SK-N-SH (cell line): ENCODE measurements at regions not wholly inside any gene's neighbourhood (a gene's known extent, or its start where the extent isn't known, plus 50 kb on each side); places are given as distances from the start of the nearest gene placed in this dataset.

ENCODE experiments used
- CTCF ChIA-PET: fragments of 300-600, 350-600 bp; formaldehyde crosslinking; extraction: SDS; loops from one replicate; lab custom pipeline; 2021; lab: Yijun Ruan, JAX
- POLR2A ChIA-PET: fragments of 350-600 bp; sonication (Branson Sonifier 250); formaldehyde crosslinking; extraction: SDS; loops from one replicate; lab custom pipeline; 2020; ENCODE audit warnings: antibody characterized with exemption, inconsistent platforms; lab: Yijun Ruan, JAX
- DNase-seq: peaks from one replicate; pipeline ENCODE4 v3.0.0; 2012
- H2AFZ ChIP-seq: fragments of 200-600 bp; sonication (generic); 2 replicates; pipeline ENCODE4 v1.8.1; 2016; ENCODE audit warnings: antibody characterized with exemption, mild to moderate bottlenecking, low read depth
- H3F3A ChIP-seq: fragments of 200-600 bp; sonication (generic); replicated peaks from 2 replicates; pipeline ENCODE3; 2016; ENCODE audit warnings: antibody characterized with exemption, mild to moderate bottlenecking; ENCODE audit not compliant: insufficient read depth
- H3K27ac ChIP-seq, 2 experiments: fragments of 200-500 bp in 1 of 2; fragments of 200-600 bp in 1 of 2; sonication (Bioruptor generic) in 1 of 2; sonication (generic), shearing (Covaris generic) in 1 of 2; 2 replicates each; pipeline versions ENCODE4 v1.5.1 to v1.6.1; 2014 to 2016; ENCODE audit warnings: low read depth in 2 of 2, inconsistent platforms in 1 of 2, low read length in 1 of 2, mild to moderate bottlenecking in 1 of 2, mixed read lengths in 1 of 2
- H3K27me3 ChIP-seq: fragments of 200-600 bp; sonication (generic), shearing (Covaris generic); 2 replicates; pipeline ENCODE4 v1.6.1; 2016; ENCODE audit warnings: mixed run types; ENCODE audit not compliant: insufficient read depth
- H3K36me3 ChIP-seq, 2 experiments: fragments of 200-500 bp in 1 of 2; fragments of 200-600 bp in 1 of 2; sonication (Bioruptor generic) in 1 of 2; sonication (generic) in 1 of 2; replicated peaks in 1 of 2; 2 replicates each; pipeline versions ENCODE3 to v1.5.1; 2014 to 2016; ENCODE audit warnings: low read length in 1 of 2, mild to moderate bottlenecking in 1 of 2; ENCODE audit not compliant: insufficient read depth in 2 of 2, control insufficient read depth in 1 of 2
- H3K4me1 ChIP-seq, 2 experiments: fragments of 200-500 bp in 1 of 2; fragments of 200-600 bp in 1 of 2; sonication (Bioruptor generic) in 1 of 2; sonication (generic), shearing (Covaris generic) in 1 of 2; 2 replicates each; pipeline versions ENCODE4 v1.5.1 to v1.6.1; 2014 to 2016; ENCODE audit warnings: low read depth in 1 of 2, low read length in 1 of 2, mixed run types in 1 of 2; ENCODE audit not compliant: insufficient read depth in 2 of 2, control insufficient read depth in 1 of 2
- H3K4me2 ChIP-seq: fragments of 200-600 bp; sonication (generic), shearing (Covaris generic); 2 replicates; pipeline ENCODE4 v1.6.1; 2017; ENCODE audit warnings: mixed run types
- H3K4me3 ChIP-seq, 2 experiments: fragments of 200-500 bp in 1 of 2; fragments of 200-600 bp in 1 of 2; sonication (Bioruptor generic) in 1 of 2; sonication (generic), shearing (Covaris generic) in 1 of 2; 2 replicates each; pipeline versions ENCODE4 v1.5.1 to v1.8.1; 2014 to 2016; ENCODE audit warnings: low read depth in 2 of 2, inconsistent platforms in 1 of 2, low read length in 1 of 2, mild to moderate bottlenecking in 1 of 2, mixed read lengths in 1 of 2, moderate library complexity in 1 of 2
- H3K79me2 ChIP-seq: fragments of 200-600 bp; sonication (generic); 2 replicates; pipeline ENCODE4 v1.8.1; 2017; ENCODE audit warnings: mild to moderate bottlenecking; ENCODE audit not compliant: insufficient read depth
- H3K9ac ChIP-seq: fragments of 200-600 bp; sonication (generic); 2 replicates; pipeline ENCODE4 v1.6.1; 2017; ENCODE audit warnings: mixed run types
- H3K9me2 ChIP-seq: fragments of 200-600 bp; sonication (generic); 2 replicates; pipeline ENCODE4 v1.6.1; 2017; ENCODE audit warnings: mixed run types
- H3K9me3 ChIP-seq: fragments of 200-600 bp; sonication (generic); 2 replicates; pipeline ENCODE4 v1.6.1; 2017; ENCODE audit warnings: mixed run types, mild to moderate bottlenecking, moderate library complexity
- H4K20me1 ChIP-seq: fragments of 200-600 bp; sonication (generic); 2 replicates; pipeline ENCODE4 v1.6.1; 2017; ENCODE audit warnings: mild to moderate bottlenecking, mixed run types; ENCODE audit not compliant: insufficient read depth
- CHD2 ChIP-seq: fragments of 150-350 bp; IDR thresholded peaks from 2 replicates; pipeline ENCODE4 v1.6.1; 2018; ENCODE audit warnings: low read length; ENCODE audit not compliant: partially characterized antibody
- CTCF ChIP-seq: fragments of 200-600 bp; sonication (generic); IDR thresholded peaks from 2 replicates; pipeline ENCODE4 v1.6.1; 2017; ENCODE audit warnings: antibody characterized with exemption, mild to moderate bottlenecking, moderate library complexity
- ELF1 ChIP-seq: IDR thresholded peaks from 2 replicates; pipeline ENCODE4 v1.4.0; 2012
- FOSL2 ChIP-seq: IDR thresholded peaks from 2 replicates; pipeline ENCODE4 v1.4.0; 2012; ENCODE audit warnings: low read depth, mild to moderate bottlenecking, moderate library complexity, borderline replicate concordance
- FOXM1 ChIP-seq: IDR thresholded peaks from 2 replicates; pipeline ENCODE4 v1.4.0; 2012; ENCODE audit warnings: low read depth, mild to moderate bottlenecking
- GABPA ChIP-seq: IDR thresholded peaks from 2 replicates; pipeline ENCODE4 v1.4.0; 2012; ENCODE audit warnings: low read depth, mild to moderate bottlenecking
- GATA2 ChIP-seq: sonication (generic); formaldehyde crosslinking; IDR thresholded peaks from 2 replicates; pipeline ENCODE4 v1.5.0; 2020; ENCODE audit warnings: mild to moderate bottlenecking, missing genetic modification reagents
- IRF3 ChIP-seq: fragments of 150-350 bp; IDR thresholded peaks from 2 replicates; pipeline ENCODE4 v1.6.1; 2016; ENCODE audit warnings: mild to moderate bottlenecking, low read depth, low read length
- JUND ChIP-seq: IDR thresholded peaks from 2 replicates; pipeline ENCODE4 v1.4.0; 2012
- MAX ChIP-seq: IDR thresholded peaks from 2 replicates; pipeline ENCODE4 v1.4.0; 2012; ENCODE audit warnings: low read depth
- MEF2A ChIP-seq: IDR thresholded peaks from 2 replicates; pipeline ENCODE4 v1.4.0; 2012; ENCODE audit warnings: low read depth, borderline replicate concordance
- NRF1 ChIP-seq: IDR thresholded peaks from 2 replicates; pipeline ENCODE4 v1.6.1; 2012; ENCODE audit warnings: low read depth, mild to moderate bottlenecking, low read length
- PBX3 ChIP-seq: IDR thresholded peaks from 2 replicates; pipeline ENCODE4; 2012
- POLR2AphosphoS5 ChIP-seq: IDR thresholded peaks from 2 replicates; pipeline ENCODE4 v1.6.1; 2012; ENCODE audit warnings: low read depth, low read length
- RAD21 ChIP-seq: IDR thresholded peaks from 2 replicates; pipeline ENCODE4 v1.6.1; 2012; ENCODE audit warnings: mild to moderate bottlenecking, low read length
- RCOR1 ChIP-seq: fragments of 150-350 bp; IDR thresholded peaks from 2 replicates; pipeline ENCODE4 v1.6.1; 2017; ENCODE audit warnings: antibody characterized with exemption, low read length
- RFX5 ChIP-seq: IDR thresholded peaks from 2 replicates; pipeline ENCODE4 v1.6.1; 2012; ENCODE audit warnings: mild to moderate bottlenecking, improper control_type of control experiment, low read length
- SIN3A ChIP-seq: IDR thresholded peaks from 2 replicates; pipeline ENCODE4 v1.6.1; 2012; ENCODE audit warnings: low read depth, mild to moderate bottlenecking, low read length, moderate library complexity, borderline replicate concordance
- SMC3 ChIP-seq: IDR thresholded peaks from 2 replicates; pipeline ENCODE4 v1.6.1; 2012; ENCODE audit warnings: low read depth, low read length, improper control_type of control experiment
- TCF12 ChIP-seq: IDR thresholded peaks from 2 replicates; pipeline ENCODE4 v1.4.0; 2012
- TEAD4 ChIP-seq: IDR thresholded peaks from 2 replicates; pipeline ENCODE4 v1.4.0; 2012; ENCODE audit warnings: mild to moderate bottlenecking, borderline replicate concordance; ENCODE audit not compliant: insufficient read depth
- USF1 ChIP-seq: IDR thresholded peaks from 2 replicates; pipeline ENCODE4 v1.4.0; 2012; ENCODE audit warnings: low read depth, borderline replicate concordance
- ZBTB33 ChIP-seq: IDR thresholded peaks from 2 replicates; pipeline ENCODE4 v1.4.0; 2012; ENCODE audit warnings: low read depth, borderline replicate concordance
- WGBS: methylation state at CpG from one replicate; pipeline ENCODE4 v1.1.6; 2017; ENCODE audit warnings: low lambda C conversion rate; 5-methylcytosine and 5-hydroxymethylcytosine counted together

GRCh38 chr13:81664872-81665271 lies 1323.9 kb upstream of the SPRY2 start:
- no peak for TF ChIP-seq TCF12
- no peak for TF ChIP-seq RFX5
- TF ChIP-seq FOSL2, result no peak
- no peak for TF ChIP-seq GATA2 (CRISPR knock-in tag)
- TF ChIP-seq RCOR1, result no peak
- no peak for TF ChIP-seq ZBTB33
- TF ChIP-seq TEAD4, result no peak
- TF ChIP-seq ELF1, result no peak
- no peak for TF ChIP-seq MEF2A
- no peak for TF ChIP-seq POLR2AphosphoS5
- H3K9me2 ChIP-seq, result no peaks in the 10 kb centered on the region
- H3F3A ChIP-seq, result peaks cover 3% of the 10 kb centered on the region
- no peak overlapping the region for H3K4me3 ChIP-seq
- H3K9ac ChIP-seq, result no peak overlapping the region
- no peaks in the 10 kb centered on the region for H3K79me2 ChIP-seq
- H3K4me1 ChIP-seq, result no peaks in the 10 kb centered on the region
- no peak overlapping the region for H3K4me2 ChIP-seq
- ChIA-PET POLR2A (no interaction called here), CTCF (interaction anchor here (0.6 to 2.5 kb wide), 2 partner anchors 25 to 60 kb away, joined by 3 to 5 read pairs; no protein-coding TSS in a partner anchor)
- no peak for DNase-seq
- 64% methylated on average over 2 of the region's 2 CpGs for WGBS
- H2AFZ ChIP-seq, result no peak overlapping the region
- H3K27ac ChIP-seq, result no peak overlapping the region
- H3K36me3 ChIP-seq, result no peaks in the 10 kb centered on the region
- H3K27me3 ChIP-seq, result no peaks in the 10 kb centered on the region
- H4K20me1 ChIP-seq, result no peaks in the 10 kb centered on the region
- no peaks in the 10 kb centered on the region for H3K9me3 ChIP-seq

- H3K79me2 ChIP-seq, result no peaks in the 10 kb centered on the region
- H3K36me3 ChIP-seq, result no peaks in the 10 kb centered on the region
- H3K9ac ChIP-seq, result no peak overlapping the region
- H3K4me1 ChIP-seq, result no peaks in the 10 kb centered on the region
- H3F3A ChIP-seq, result peaks cover 3% of the 10 kb centered on the region
- no peaks in the 10 kb centered on the region for H3K9me2 ChIP-seq
- H3K9me3 ChIP-seq, result no peaks in the 10 kb centered on the region
- no peaks in the 10 kb centered on the region for H3K27me3 ChIP-seq
- ChIA-PET CTCF (interaction anchor here (1.5 kb wide), 1 partner anchor 20 kb away, joined by 3 read pairs; no protein-coding TSS in a partner anchor), POLR2A (no interaction called here)
- no peaks in the 10 kb centered on the region for H4K20me1 ChIP-seq
- 70% methylated on average over 1 of the region's 1 CpG for WGBS
- no peak overlapping the region for H3K4me2 ChIP-seq
- H3K4me3 ChIP-seq, result no peak overlapping the region
- no peak overlapping the region for H2AFZ ChIP-seq
- no peak overlapping the region for H3K27ac ChIP-seq
- no peak for DNase-seq
- no peak for TF ChIP-seq JUND
- no peak for TF ChIP-seq IRF3
- TF ChIP-seq SIN3A, result no peak
- no peak for TF ChIP-seq CTCF
- no peak for TF ChIP-seq NRF1
- no peak for TF ChIP-seq GATA2 (CRISPR knock-in tag)
- no peak for TF ChIP-seq RCOR1
- TF ChIP-seq CHD2, result no peak
- TF ChIP-seq GABPA, result no peak
- TF ChIP-seq PBX3, result no peak
- TF ChIP-seq SMC3, result no peak
- no peak for TF ChIP-seq MEF2A
- no peak for TF ChIP-seq FOXM1
- TF ChIP-seq ELF1, result no peak
- no peak for TF ChIP-seq TCF12
- TF ChIP-seq RAD21, result no peak
- TF ChIP-seq USF1, result no peak
- no peak for TF ChIP-seq MAX
Measured at GRCh38 chr13:81659984-81660383, 1319.1 kb upstream of the SPRY2 start.
